HepG2 (cell line): ENCODE measurements at regions not wholly inside any gene's neighbourhood (a gene's known extent, or its start where the extent isn't known, plus 50 kb on each side); places are given as distances from the start of the nearest gene placed in this dataset.

ENCODE experiments used
- ATAC-seq: fragments of 200-7000 bp; cut with Tn5 transposase; 3 replicates; pipeline ENCODE4 v1.9.1; 2020; ENCODE audit warnings: mild to moderate bottlenecking, moderate library complexity
- BruUV-seq: library from RNA; stranded (reverse); fragments of 400-500 nt; replicated peaks from 2 replicates; lab custom pipeline; 2021; lab: Mats Ljungman, UMichigan
- CTCF ChIA-PET: fragments of 300-600 bp; formaldehyde crosslinking; extraction: SDS; loops from one replicate; lab custom pipeline; 2021; ENCODE audit warnings: low total read pairs, inconsistent platforms, low intra/inter-chr PET ratio; lab: Yijun Ruan, JAX
- POLR2A ChIA-PET: fragments of 350-600 bp; sonication (Branson Sonifier 250); formaldehyde crosslinking; loops from one replicate; lab custom pipeline; 2020; ENCODE audit warnings: antibody characterized with exemption, inconsistent platforms; lab: Yijun Ruan, JAX
- DNase-seq: peaks from one replicate; pipeline ENCODE4 v3.0.0-alpha.2; 2015; ENCODE audit warnings: low spot score
- FAIRE-seq: peaks from 3 replicates; lab custom pipeline; 2011; peaks lifted over from hg19 to GRCh38; lab: Jason Lieb, UNC
- H2AFZ ChIP-seq: one replicate; pipeline ENCODE4 v1.6.1; 2011; ENCODE audit warnings: low read length, inconsistent platforms
- H3K27ac ChIP-seq: fragments of 300-600 bp; 3 replicates; pipeline ENCODE4 v1.8.0; 2011; ENCODE audit warnings: mixed run types, mild to moderate bottlenecking, mixed read lengths, low read length, inconsistent platforms; ENCODE audit not compliant: insufficient read depth; ENCODE audit errors: extremely low read length
- H3K27me3 ChIP-seq, 2 experiments: fragments of 200-600 bp in 1 of 2; 2 replicates in 1 of 2; 3 replicates in 1 of 2; pipeline versions ENCODE4 v1.6.0 to v1.8.0; 2011; ENCODE audit warnings: low read length in 2 of 2, mild to moderate bottlenecking in 2 of 2, moderate library complexity in 2 of 2, inconsistent platforms in 1 of 2; ENCODE audit not compliant: insufficient read depth in 2 of 2, control insufficient read depth in 1 of 2
- H3K36me3 ChIP-seq, 2 experiments: fragments of 200-600 bp in 1 of 2; replicated peaks in 1 of 2; 2 replicates in 1 of 2; 3 replicates in 1 of 2; pipeline versions ENCODE4 v1.5.1 to v1.8.0; 2011; ENCODE audit warnings: low read length in 2 of 2, inconsistent platforms in 1 of 2; ENCODE audit not compliant: insufficient read depth in 2 of 2, control insufficient read depth in 1 of 2
- H3K4me1 ChIP-seq: 2 replicates; pipeline ENCODE4 v1.5.1; 2012; ENCODE audit warnings: low read length, inconsistent platforms; ENCODE audit not compliant: insufficient read depth
- H3K4me2 ChIP-seq: 2 replicates; pipeline ENCODE4 v1.6.0; 2011; ENCODE audit warnings: low read depth, low read length, inconsistent platforms
- H3K4me3 ChIP-seq, 3 experiments: fragments of 200-600 bp in 1 of 3; sonication (generic), shearing (Covaris generic) in 1 of 3; replicated peaks in 1 of 3; 2 replicates each; pipeline ENCODE4 v1.5.1; 2011 to 2016; ENCODE audit warnings: low read length in 3 of 3, inconsistent platforms in 2 of 3, low read depth in 2 of 3, mild to moderate bottlenecking in 2 of 3, control low read depth in 1 of 3, mixed read lengths in 1 of 3; ENCODE audit not compliant: insufficient read depth in 1 of 3
- H3K79me2 ChIP-seq: one replicate; pipeline ENCODE4 v1.6.1; 2011; ENCODE audit warnings: low read length, inconsistent platforms; ENCODE audit not compliant: insufficient read depth
- H3K9ac ChIP-seq: 2 replicates; pipeline ENCODE4 v1.6.0; 2011; ENCODE audit warnings: mild to moderate bottlenecking, low read depth, low read length, inconsistent platforms; ENCODE audit not compliant: insufficient read depth
- H3K9me3 ChIP-seq: 2 replicates; pipeline ENCODE4 v1.5.1; 2012; ENCODE audit warnings: mild to moderate bottlenecking, low read length
- H4K20me1 ChIP-seq: 2 replicates; pipeline ENCODE4 v1.6.0; 2011; ENCODE audit warnings: inconsistent platforms, mild to moderate bottlenecking, low read length, moderate library complexity; ENCODE audit not compliant: insufficient read depth
- ARID5B ChIP-seq: IDR thresholded peaks from 2 replicates; pipeline ENCODE4 v1.4.0; 2020; ENCODE audit warnings: mild to moderate bottlenecking, missing genetic modification reagents
- ATF1 ChIP-seq: IDR thresholded peaks from 2 replicates; pipeline ENCODE4 v1.6.1; 2016; ENCODE audit warnings: mild to moderate bottlenecking, control low read depth
- ATF3 ChIP-seq: sonication (generic); formaldehyde crosslinking; IDR thresholded peaks from 2 replicates; pipeline ENCODE4 v1.4.0; 2020; ENCODE audit warnings: missing genetic modification reagents
- ATF7 ChIP-seq, 2 experiments: fragments of 450-650 bp in 1 of 2; sonication (generic) in 1 of 2; formaldehyde crosslinking in 1 of 2; IDR thresholded peaks; 2 replicates each; pipeline versions ENCODE4 v1.4.0 to v1.6.1; 2016 to 2020; ENCODE audit warnings: antibody characterized with exemption in 1 of 2, mild to moderate bottlenecking in 1 of 2, missing genetic modification reagents in 1 of 2
- CBFB ChIP-seq: sonication (generic); formaldehyde crosslinking; IDR thresholded peaks from 2 replicates; pipeline ENCODE4 v1.4.0; 2020; ENCODE audit warnings: missing genetic modification reagents
- CEBPB ChIP-seq: IDR thresholded peaks from 2 replicates; pipeline ENCODE4 v1.6.1; 2011; ENCODE audit warnings: low read depth, low read length, improper control_type of control experiment, borderline replicate concordance
- CREB1 ChIP-seq, 2 experiments: fragments of 450-650 bp in 1 of 2; IDR thresholded peaks; 2 replicates each; pipeline ENCODE4 v1.6.1; 2016 to 2017; ENCODE audit warnings: control low read depth in 1 of 2, mild to moderate bottlenecking in 1 of 2, missing compliant biosample characterization in 1 of 2, missing genetic modification characterization in 1 of 2
- CREM ChIP-seq, 2 experiments: sonication (generic) in 1 of 2; formaldehyde crosslinking in 1 of 2; IDR thresholded peaks; 2 replicates each; pipeline versions ENCODE4 v1.4.0 to v1.6.1; 2016 to 2020; ENCODE audit warnings: antibody characterized with exemption in 1 of 2, mild to moderate bottlenecking in 1 of 2, missing genetic modification reagents in 1 of 2
- GATA4 ChIP-seq: sonication (generic); IDR thresholded peaks from 2 replicates; pipeline ENCODE4 v1.6.1; 2016; ENCODE audit warnings: antibody characterized with exemption, low read depth, borderline replicate concordance
- GLMP ChIP-seq: sonication (generic); formaldehyde crosslinking; IDR thresholded peaks from 2 replicates; pipeline ENCODE4 v1.9.0; 2021; ENCODE audit warnings: missing genetic modification reagents, mild to moderate bottlenecking, borderline replicate concordance
- MXD3 ChIP-seq: IDR thresholded peaks from 2 replicates; pipeline ENCODE4 v1.6.1; 2016; ENCODE audit warnings: mild to moderate bottlenecking, missing biosample characterization, missing genetic modification reagents
- NCOR1 ChIP-seq: fragments of 200-600 bp; sonication (generic); IDR thresholded peaks from 2 replicates; pipeline ENCODE4 v1.7.0; 2017; ENCODE audit warnings: antibody characterized with exemption, low read length, borderline replicate concordance
- ONECUT2 ChIP-seq: sonication (generic); formaldehyde crosslinking; IDR thresholded peaks from 2 replicates; pipeline ENCODE4 v1.4.0; 2020; ENCODE audit warnings: missing genetic modification reagents
- SP2 ChIP-seq: sonication (generic); formaldehyde crosslinking; IDR thresholded peaks from 2 replicates; pipeline ENCODE4 v1.5.1; 2020; ENCODE audit warnings: mild to moderate bottlenecking, missing genetic modification reagents
- ZBTB20 ChIP-seq: sonication (generic); formaldehyde crosslinking; IDR thresholded peaks from 2 replicates; pipeline ENCODE4 v1.8.1; 2023; ENCODE audit warnings: missing genetic modification reagents, low read depth, mild to moderate bottlenecking, borderline replicate concordance
- ZFX ChIP-seq: sonication (generic); formaldehyde crosslinking; IDR thresholded peaks from 2 replicates; pipeline ENCODE4 v1.4.0; 2020; ENCODE audit warnings: mild to moderate bottlenecking, low read depth, missing genetic modification reagents, moderate library complexity
- ZNF136 ChIP-seq: sonication (generic); formaldehyde crosslinking; IDR thresholded peaks from 2 replicates; pipeline ENCODE4 v1.8.1; 2022; ENCODE audit warnings: low read depth, mild to moderate bottlenecking, moderate library complexity, missing genetic modification reagents
- ZNF598 ChIP-seq: sonication (generic); formaldehyde crosslinking; IDR thresholded peaks from 2 replicates; pipeline ENCODE4 v1.5.1; 2020; ENCODE audit warnings: mild to moderate bottlenecking, missing genetic modification reagents, borderline replicate concordance
- ZNF691 ChIP-seq: sonication (generic); formaldehyde crosslinking; IDR thresholded peaks from 2 replicates; pipeline ENCODE4 v1.4.0; 2020; ENCODE audit warnings: missing genetic modification reagents, low read depth, mild to moderate bottlenecking, borderline replicate concordance
- WGBS: methylation state at CpG from one replicate; pipeline ENCODE4 v1.1.6; 2017; ENCODE audit warnings: low lambda C conversion rate; 5-methylcytosine and 5-hydroxymethylcytosine counted together
- in situ Hi-C: cut with HindIII; loops from 2 replicates; pipeline ENCODE4 v1.10.0; 2017; ENCODE audit warnings: low pct_unique_long_range_greater_than_20kb; ENCODE audit not compliant: extremely low pct_ligation_motif_present
- intact Hi-C: fragments of 100-400 bp; cut with micrococcal nuclease; formaldehyde crosslinking; loops from one replicate; pipeline ENCODE4 v1.10.0; 2022; ENCODE audit not compliant: unreplicated experiment

- 57% methylated on average over 6 of the region's 6 CpGs for WGBS
- peak; percentile 30 for DNase-seq
- no peak for TF ChIP-seq ZNF136
- no peak for TF ChIP-seq ONECUT2 (CRISPR knock-in tag)
- TF ChIP-seq CBFB (CRISPR knock-in tag) = no peak
- no peak for TF ChIP-seq ATF3 (CRISPR knock-in tag)
- TF ChIP-seq CREM (IDR thresholded peaks at IDR 0.05) = no peak
- no peak for TF ChIP-seq CREM (CRISPR knock-in tag; IDR thresholded peaks at IDR 0.05)
- TF ChIP-seq ZFX (CRISPR knock-in tag) = no peak
- peak; percentile 80 for TF ChIP-seq CEBPB
- TF ChIP-seq CREB1 (IDR thresholded peaks at IDR 0.05) = peak; percentile 61
- no peak for TF ChIP-seq CREB1 (CRISPR knock-in tag; IDR thresholded peaks at IDR 0.05)
- no peak for TF ChIP-seq MXD3 (CRISPR knock-in tag)
- TF ChIP-seq ARID5B = no peak
- TF ChIP-seq ZBTB20 (CRISPR knock-in tag) = no peak
- TF ChIP-seq ZNF598 (CRISPR knock-in tag) = no peak
- TF ChIP-seq SP2 (CRISPR knock-in tag) = no peak
- TF ChIP-seq NCOR1 = no peak
- no peak for TF ChIP-seq ATF1
- no peak for TF ChIP-seq ZNF691 (CRISPR knock-in tag)
- peak; percentile 26; the same call in 1 of the 2 replicates for TF ChIP-seq ATF7 (IDR thresholded peaks at IDR 0.05)
- TF ChIP-seq ATF7 (CRISPR knock-in tag; IDR thresholded peaks at IDR 0.05) = no peak
- TF ChIP-seq GLMP (CRISPR knock-in tag) = no peak
- TF ChIP-seq GATA4 = no peak
These were observed 79.8 kb upstream of the LRPPRC start for GRCh38 chr2:44075541-44075940.

More at GRCh38 chr2:44075541-44075940, 79.8 kb upstream of the LRPPRC start:
- Histone ChIP-seq H3K79me2 (no peaks in the 10 kb centered on the region), H3K4me3 (no peak overlapping the region), H3K27me3 (no peaks in the 10 kb centered on the region), H4K20me1 (no peaks in the 10 kb centered on the region), H3K9ac (no peak overlapping the region), H3K9me3 (no peaks in the 10 kb centered on the region), H3K4me1 (peaks cover 18% of the 10 kb centered on the region), H3K4me2 (no peak overlapping the region), H3K27ac (no peak overlapping the region), H3K36me3 (no peaks in the 10 kb centered on the region), H2AFZ (no peak overlapping the region)
- CTCF ChIA-PET = no interaction called here
- peak; percentile 21 for FAIRE-seq
- no peak for ATAC-seq
- in situ Hi-C loops = no loop called here
- BruUV-seq = no TSS peak
- POLR2A ChIA-PET = no interaction called here
- intact Hi-C loops = no loop called here
